ENCODE measurements at regions not wholly inside any gene's neighbourhood (a gene's known extent, or its start where the extent isn't known, plus 50 kb on each side); places are given as distances from the start of the nearest gene placed in this dataset.
A peak's percentile ranks its signal among the peaks of the same experiment; 100 is the strongest.

GRCh38 chr9:89915187-89915586, 310.4 kb downstream of the GADD45G start:
- intact Hi-C loops (cut with micrococcal nuclease) = no loop called here
- no peak overlapping the region for H3K27ac Mint-ChIP-seq
- no peak for ATAC-seq
- no peaks in the 10 kb centered on the region for H3K36me3 Mint-ChIP-seq (ENCODE audit: low read depth)
- peaks cover 5% of the 10 kb centered on the region for H3K27me3 Mint-ChIP-seq
- peak; percentile 23 for DNase-seq
- ChIA-PET POLR2A (no interaction called here), CTCF (interaction anchor here (0.7 to 2.7 kb wide), 4 partner anchors 11 to 317 kb away, joined by 3 to 10 read pairs (median 8); no protein-coding TSS in a partner anchor)
- no peak overlapping the region for H3K4me3 Mint-ChIP-seq
- peaks cover 14% of the 10 kb centered on the region for H3K4me1 Mint-ChIP-seq (ENCODE audit: low read depth)
- TF ChIP-seq, protein P1, sequence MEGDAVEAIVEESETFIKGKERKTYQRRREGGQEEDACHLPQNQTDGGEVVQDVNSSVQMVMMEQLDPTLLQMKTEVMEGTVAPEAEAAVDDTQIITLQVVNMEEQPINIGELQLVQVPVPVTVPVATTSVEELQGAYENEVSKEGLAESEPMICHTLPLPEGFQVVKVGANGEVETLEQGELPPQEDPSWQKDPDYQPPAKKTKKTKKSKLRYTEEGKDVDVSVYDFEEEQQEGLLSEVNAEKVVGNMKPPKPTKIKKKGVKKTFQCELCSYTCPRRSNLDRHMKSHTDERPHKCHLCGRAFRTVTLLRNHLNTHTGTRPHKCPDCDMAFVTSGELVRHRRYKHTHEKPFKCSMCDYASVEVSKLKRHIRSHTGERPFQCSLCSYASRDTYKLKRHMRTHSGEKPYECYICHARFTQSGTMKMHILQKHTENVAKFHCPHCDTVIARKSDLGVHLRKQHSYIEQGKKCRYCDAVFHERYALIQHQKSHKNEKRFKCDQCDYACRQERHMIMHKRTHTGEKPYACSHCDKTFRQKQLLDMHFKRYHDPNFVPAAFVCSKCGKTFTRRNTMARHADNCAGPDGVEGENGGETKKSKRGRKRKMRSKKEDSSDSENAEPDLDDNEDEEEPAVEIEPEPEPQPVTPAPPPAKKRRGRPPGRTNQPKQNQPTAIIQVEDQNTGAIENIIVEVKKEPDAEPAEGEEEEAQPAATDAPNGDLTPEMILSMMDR (IDR thresholded peaks at IDR 0.05) = no peak
- no peaks in the 10 kb centered on the region for H3K9me3 Mint-ChIP-seq

- peaks cover 14% of the 10 kb centered on the region for H3K4me1 Mint-ChIP-seq (ENCODE audit: low read depth)
- ATAC-seq = no peak
- ChIA-PET CTCF (interaction anchor here (0.7 to 2.7 kb wide), 6 partner anchors 10 to 318 kb away, joined by 3 to 10 read pairs (median 4); no protein-coding TSS in a partner anchor), POLR2A (no interaction called here)
- TF ChIP-seq, protein P1 (IDR thresholded peaks at IDR 0.05) = no peak
- H3K27me3 Mint-ChIP-seq = peaks cover 7% of the 10 kb centered on the region
- DNase-seq = peak; percentile 10
- H3K27ac Mint-ChIP-seq = no peak overlapping the region
- no peaks in the 10 kb centered on the region for H3K9me3 Mint-ChIP-seq
- H3K36me3 Mint-ChIP-seq (ENCODE audit: low read depth) = no peaks in the 10 kb centered on the region
- H3K4me3 Mint-ChIP-seq = no peak overlapping the region
- intact Hi-C loops (cut with micrococcal nuclease) = no loop called here
Measured at GRCh38 chr9:89916001-89916597, 311.3 kb downstream of the GADD45G start.

DNA sequence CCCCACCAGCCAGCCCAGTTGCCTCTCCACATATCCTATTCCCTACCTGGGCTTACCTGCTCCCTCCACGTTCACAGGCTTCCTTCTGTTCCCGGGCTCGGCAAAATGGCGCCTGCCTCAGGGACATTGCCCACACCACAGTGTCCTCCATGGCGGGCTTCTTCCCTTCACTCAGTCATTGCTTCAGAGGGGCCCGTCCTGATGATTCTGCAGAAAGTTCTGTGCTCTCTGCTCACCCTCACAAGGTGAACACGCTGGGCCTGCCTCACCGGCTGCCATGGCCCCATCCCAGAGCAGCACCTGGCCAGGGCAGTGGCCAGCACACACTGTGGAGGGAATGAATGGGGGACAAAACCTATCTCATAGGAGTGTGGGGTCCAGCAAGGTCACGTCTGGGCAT, 313.0 kb downstream of the GADD45G start:
- DNase-seq (no peak), ATAC-seq (no peak)
- H3K36me3 Mint-ChIP-seq (ENCODE audit: low read depth) = no peaks in the 10 kb centered on the region
- ChIA-PET POLR2A (no interaction called here), CTCF (interaction anchor here (2.4 to 2.9 kb wide), 2 partner anchors 174 to 315 kb away, joined by 10 to 16 read pairs; no protein-coding TSS in a partner anchor)
- H3K4me1 Mint-ChIP-seq (ENCODE audit: low read depth) = peaks cover 14% of the 10 kb centered on the region
- peaks cover 10% of the 10 kb centered on the region for H3K27me3 Mint-ChIP-seq
- TF ChIP-seq, protein P1 (IDR thresholded peaks at IDR 0.05) = no peak
- no peak overlapping the region for H3K27ac Mint-ChIP-seq
- no peak overlapping the region for H3K4me3 Mint-ChIP-seq
- no peaks in the 10 kb centered on the region for H3K9me3 Mint-ChIP-seq
- intact Hi-C loops (cut with micrococcal nuclease) = no loop called here

- H3K4me1 Mint-ChIP-seq (ENCODE audit: low read depth) = peaks cover 23% of the 10 kb centered on the region
- no peak overlapping the region for H3K4me3 Mint-ChIP-seq
- H3K36me3 Mint-ChIP-seq (ENCODE audit: low read depth) = no peaks in the 10 kb centered on the region
- POLR2A ChIA-PET = no interaction called here
- peaks cover 10% of the 10 kb centered on the region for H3K27me3 Mint-ChIP-seq
- intact Hi-C loops (cut with micrococcal nuclease) = no loop called here
- no peak overlapping the region for H3K27ac Mint-ChIP-seq
- DNase-seq = peak; percentile 68
- ATAC-seq = peak; percentile 76
- no peaks in the 10 kb centered on the region for H3K9me3 Mint-ChIP-seq
- TF ChIP-seq, protein P1 (IDR thresholded peaks at IDR 0.05) = peak; percentile 35
- CTCF ChIA-PET = interaction anchor here (0.9 to 2.9 kb wide), 6 partner anchors 12 to 326 kb away, joined by 3 to 16 read pairs (median 4); no protein-coding TSS in a partner anchor
Measured at GRCh38 chr9:89919171-89919681, 314.4 kb downstream of the GADD45G start.

GRCh38 chr9:89920131-89920530, 315.3 kb downstream of the GADD45G start:
- ATAC-seq (no peak), DNase-seq (no peak)
- intact Hi-C loops (cut with micrococcal nuclease) = loop anchor here (5.0 kb wide), 1 partner anchor 177 kb away; no protein-coding TSS in a partner anchor
- Mint-ChIP-seq H3K27ac (no peak overlapping the region), H3K4me1 (ENCODE audit: low read depth) (peaks cover 32% of the 10 kb centered on the region), H3K27me3 (peaks cover 10% of the 10 kb centered on the region), H3K9me3 (no peaks in the 10 kb centered on the region), H3K4me3 (no peak overlapping the region), H3K36me3 (ENCODE audit: low read depth) (no peaks in the 10 kb centered on the region)
- ChIA-PET POLR2A (no interaction called here), CTCF (interaction anchor here (1.3 to 2.9 kb wide), 4 partner anchors 182 to 327 kb away, joined by 4 to 16 read pairs (median 8); no protein-coding TSS in a partner anchor)
- TF ChIP-seq, protein P1 (IDR thresholded peaks at IDR 0.05) = no peak

All from activated CD8-positive, alpha-beta T cell treated with anti-CD3 and anti-CD28 coated beads for 36 hours (primary cell).